ENCODE measurements at regions not wholly inside any gene's neighbourhood (a gene's known extent, or its start where the extent isn't known, plus 50 kb on each side); places are given as distances from the start of the nearest gene placed in this dataset.

DNA sequence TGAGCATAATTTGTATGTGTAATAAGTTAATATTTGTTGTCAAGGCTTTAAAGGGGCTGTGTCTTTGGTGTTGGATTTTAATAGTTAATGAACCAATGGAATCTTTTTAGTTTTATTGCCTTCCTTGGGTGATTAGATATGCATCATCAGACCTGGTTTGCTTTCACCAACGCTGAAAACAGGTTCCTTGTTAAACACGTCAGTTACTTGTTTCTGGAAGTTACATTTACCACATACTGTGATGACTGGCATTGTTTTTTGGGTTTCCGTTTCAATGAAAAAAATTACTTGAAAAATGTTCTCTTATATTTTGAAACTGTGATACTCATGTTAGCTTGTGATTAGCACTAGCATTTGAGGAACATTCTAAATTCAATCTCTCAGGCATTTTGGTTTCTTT, 58.6 kb upstream of the RNF144B start:
- Histone ChIP-seq H3K9ac (no peak overlapping the region), H2AFZ (ENCODE audit: low read depth) (no peak overlapping the region), H3K4me2 (no peak overlapping the region), H3K79me2 (ENCODE audit: insufficient read depth, low read depth) (no peaks in the 10 kb centered on the region), H3K4me1 (ENCODE audit: low read depth, poor library complexity, severe bottlenecking) (no peaks in the 10 kb centered on the region), H4K20me1 (ENCODE audit: insufficient read depth) (no peaks in the 10 kb centered on the region), H3K27ac (no peak overlapping the region), H3K27me3 (ENCODE audit: insufficient read depth, low read depth) (no peaks in the 10 kb centered on the region), H3K36me3 (ENCODE audit: insufficient read depth) (no peaks in the 10 kb centered on the region), H3K4me3 (IDR thresholded peaks at IDR 0.05; ENCODE audit: insufficient read depth, low read depth, low read length) (no peak overlapping the region)
- TF ChIP-seq, protein P1, sequence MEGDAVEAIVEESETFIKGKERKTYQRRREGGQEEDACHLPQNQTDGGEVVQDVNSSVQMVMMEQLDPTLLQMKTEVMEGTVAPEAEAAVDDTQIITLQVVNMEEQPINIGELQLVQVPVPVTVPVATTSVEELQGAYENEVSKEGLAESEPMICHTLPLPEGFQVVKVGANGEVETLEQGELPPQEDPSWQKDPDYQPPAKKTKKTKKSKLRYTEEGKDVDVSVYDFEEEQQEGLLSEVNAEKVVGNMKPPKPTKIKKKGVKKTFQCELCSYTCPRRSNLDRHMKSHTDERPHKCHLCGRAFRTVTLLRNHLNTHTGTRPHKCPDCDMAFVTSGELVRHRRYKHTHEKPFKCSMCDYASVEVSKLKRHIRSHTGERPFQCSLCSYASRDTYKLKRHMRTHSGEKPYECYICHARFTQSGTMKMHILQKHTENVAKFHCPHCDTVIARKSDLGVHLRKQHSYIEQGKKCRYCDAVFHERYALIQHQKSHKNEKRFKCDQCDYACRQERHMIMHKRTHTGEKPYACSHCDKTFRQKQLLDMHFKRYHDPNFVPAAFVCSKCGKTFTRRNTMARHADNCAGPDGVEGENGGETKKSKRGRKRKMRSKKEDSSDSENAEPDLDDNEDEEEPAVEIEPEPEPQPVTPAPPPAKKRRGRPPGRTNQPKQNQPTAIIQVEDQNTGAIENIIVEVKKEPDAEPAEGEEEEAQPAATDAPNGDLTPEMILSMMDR (conservative IDR thresholded peaks at IDR 0.05; ENCODE audit: low read depth, low read length) = no peak

DNA sequence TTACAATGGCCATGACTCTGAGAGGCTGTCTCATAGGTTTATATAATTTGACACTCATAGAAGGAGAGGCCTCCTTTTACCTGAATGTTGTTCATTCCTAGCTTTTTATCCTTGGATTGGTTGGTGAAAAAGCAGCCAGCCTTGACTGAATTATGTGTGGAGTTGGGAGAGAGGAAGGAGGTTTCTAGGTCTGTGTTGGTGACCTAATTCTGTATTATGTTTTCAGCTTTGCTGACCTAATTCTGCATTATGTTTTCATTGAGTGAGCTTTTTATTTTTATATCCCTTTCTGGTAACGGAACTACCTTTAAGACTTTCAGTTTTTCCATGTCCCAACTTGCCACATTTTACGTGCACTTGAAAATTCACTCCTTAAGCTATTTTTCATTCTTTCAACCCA, 59.1 kb upstream of the RNF144B start:
- Histone ChIP-seq H2AFZ (ENCODE audit: low read depth) (no peak overlapping the region), H3K9ac (no peak overlapping the region), H3K27ac (no peak overlapping the region), H3K36me3 (ENCODE audit: insufficient read depth) (no peaks in the 10 kb centered on the region), H3K79me2 (ENCODE audit: insufficient read depth, low read depth) (no peaks in the 10 kb centered on the region), H4K20me1 (ENCODE audit: insufficient read depth) (no peaks in the 10 kb centered on the region), H3K4me1 (ENCODE audit: low read depth, poor library complexity, severe bottlenecking) (no peaks in the 10 kb centered on the region), H3K27me3 (ENCODE audit: insufficient read depth, low read depth) (no peaks in the 10 kb centered on the region), H3K4me3 (IDR thresholded peaks at IDR 0.05; ENCODE audit: insufficient read depth, low read depth, low read length) (no peak overlapping the region), H3K4me2 (no peak overlapping the region)
- TF ChIP-seq, protein P1 (conservative IDR thresholded peaks at IDR 0.05; ENCODE audit: low read depth, low read length) = no peak

DNA sequence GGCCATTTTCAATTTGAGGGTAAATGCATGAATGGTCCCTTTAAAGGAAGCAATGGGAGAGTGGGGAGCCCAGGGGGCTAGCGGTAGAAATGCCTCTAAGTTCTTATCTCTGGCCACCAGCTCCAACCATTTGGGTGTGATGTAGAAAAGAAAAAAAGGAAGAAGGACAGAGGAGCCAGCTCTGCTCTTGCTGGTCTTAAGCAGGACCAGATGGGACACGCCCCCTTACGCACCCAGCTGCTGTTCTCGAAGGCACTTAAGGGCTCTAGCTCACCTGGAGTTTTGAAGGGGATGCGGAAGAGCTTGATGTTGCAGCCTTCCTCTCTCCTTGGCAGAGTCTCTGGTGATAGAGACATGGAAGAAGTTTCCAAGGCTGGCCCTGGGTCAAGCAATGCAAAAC, 59.5 kb upstream of the RNF144B start:
- TF ChIP-seq, protein P1 (conservative IDR thresholded peaks at IDR 0.05; ENCODE audit: low read depth, low read length) = no peak
- Histone ChIP-seq H3K79me2 (ENCODE audit: insufficient read depth, low read depth) (no peaks in the 10 kb centered on the region), H3K4me1 (ENCODE audit: low read depth, poor library complexity, severe bottlenecking) (no peaks in the 10 kb centered on the region), H3K27me3 (ENCODE audit: insufficient read depth, low read depth) (no peaks in the 10 kb centered on the region), H3K36me3 (ENCODE audit: insufficient read depth) (no peaks in the 10 kb centered on the region), H3K27ac (no peak overlapping the region), H4K20me1 (ENCODE audit: insufficient read depth) (no peaks in the 10 kb centered on the region), H3K9ac (no peak overlapping the region), H3K4me2 (no peak overlapping the region), H2AFZ (ENCODE audit: low read depth) (no peak overlapping the region), H3K4me3 (IDR thresholded peaks at IDR 0.05; ENCODE audit: insufficient read depth, low read depth, low read length) (no peak overlapping the region)

DNA sequence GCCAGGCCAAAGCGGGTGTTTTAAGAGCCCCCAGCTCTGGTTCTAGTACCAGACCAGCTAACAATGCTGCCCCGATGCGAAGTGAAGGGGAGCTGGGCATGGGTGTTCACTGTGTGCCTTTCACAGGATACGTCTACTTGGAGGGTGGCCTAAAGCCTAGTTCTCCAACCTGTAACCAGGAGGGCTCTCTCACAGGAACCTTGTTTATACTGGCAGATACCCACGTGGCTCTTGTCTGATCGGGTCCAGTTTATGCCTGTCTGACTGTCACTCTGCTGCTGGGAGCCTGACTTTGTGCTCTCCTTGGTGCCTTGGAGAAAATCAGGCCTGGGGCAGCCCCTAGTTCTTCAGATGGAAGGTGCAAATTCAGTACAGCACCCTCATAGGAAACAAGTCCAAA, 60.2 kb upstream of the RNF144B start:
- no peak overlapping the region for H3K4me2 ChIP-seq
- no peaks in the 10 kb centered on the region for H3K4me1 ChIP-seq (ENCODE audit: low read depth, poor library complexity, severe bottlenecking)
- no peaks in the 10 kb centered on the region for H3K79me2 ChIP-seq (ENCODE audit: insufficient read depth, low read depth)
- no peaks in the 10 kb centered on the region for H4K20me1 ChIP-seq (ENCODE audit: insufficient read depth)
- H3K9ac ChIP-seq = no peak overlapping the region
- TF ChIP-seq, protein P1 (conservative IDR thresholded peaks at IDR 0.05; ENCODE audit: low read depth, low read length) = no peak
- no peaks in the 10 kb centered on the region for H3K36me3 ChIP-seq (ENCODE audit: insufficient read depth)
- no peak overlapping the region for H3K4me3 ChIP-seq (IDR thresholded peaks at IDR 0.05; ENCODE audit: insufficient read depth, low read depth, low read length)
- H3K27me3 ChIP-seq (ENCODE audit: insufficient read depth, low read depth) = no peaks in the 10 kb centered on the region
- H2AFZ ChIP-seq (ENCODE audit: low read depth) = no peak overlapping the region
- no peak overlapping the region for H3K27ac ChIP-seq

DNA sequence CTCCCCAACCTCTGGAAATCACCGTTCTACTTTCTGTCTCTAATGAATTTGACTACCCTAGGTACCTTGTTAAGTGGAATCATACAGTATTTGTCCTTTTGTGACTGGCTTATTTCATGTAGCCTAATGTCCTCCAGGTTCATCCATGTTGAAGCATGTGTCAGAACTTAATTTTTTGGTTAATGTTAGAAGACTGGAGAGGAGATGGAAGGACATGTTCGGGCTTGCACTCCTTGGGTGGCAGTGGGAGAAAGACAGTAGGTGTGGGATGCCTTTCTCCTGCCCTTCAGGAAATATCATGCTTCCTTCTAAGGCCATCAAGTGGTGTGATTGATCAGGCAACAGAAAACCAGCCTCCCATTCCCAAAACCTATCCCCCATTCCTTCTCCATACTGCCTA, 61.1 kb upstream of the RNF144B start:
- TF ChIP-seq, protein P1 (conservative IDR thresholded peaks at IDR 0.05; ENCODE audit: low read depth, low read length) = no peak
- Histone ChIP-seq H3K9ac (no peak overlapping the region), H3K79me2 (ENCODE audit: insufficient read depth, low read depth) (no peaks in the 10 kb centered on the region), H3K4me3 (IDR thresholded peaks at IDR 0.05; ENCODE audit: insufficient read depth, low read depth, low read length) (no peak overlapping the region), H3K4me2 (no peak overlapping the region), H3K4me1 (ENCODE audit: low read depth, poor library complexity, severe bottlenecking) (no peaks in the 10 kb centered on the region), H2AFZ (ENCODE audit: low read depth) (no peak overlapping the region), H4K20me1 (ENCODE audit: insufficient read depth) (no peaks in the 10 kb centered on the region), H3K27me3 (ENCODE audit: insufficient read depth, low read depth) (no peaks in the 10 kb centered on the region), H3K36me3 (ENCODE audit: insufficient read depth) (no peaks in the 10 kb centered on the region), H3K27ac (no peak overlapping the region)

All from KMS-11 (cell line).